ENCODE measurements at regions not wholly inside any gene's neighbourhood (a gene's known extent, or its start where the extent isn't known, plus 50 kb on each side); places are given as distances from the start of the nearest gene placed in this dataset.

- no peaks in the 10 kb centered on the region for H3K27me3 ChIP-seq (ENCODE audit: insufficient read depth, low read depth, severe bottlenecking)
- TF ChIP-seq, protein P1, sequence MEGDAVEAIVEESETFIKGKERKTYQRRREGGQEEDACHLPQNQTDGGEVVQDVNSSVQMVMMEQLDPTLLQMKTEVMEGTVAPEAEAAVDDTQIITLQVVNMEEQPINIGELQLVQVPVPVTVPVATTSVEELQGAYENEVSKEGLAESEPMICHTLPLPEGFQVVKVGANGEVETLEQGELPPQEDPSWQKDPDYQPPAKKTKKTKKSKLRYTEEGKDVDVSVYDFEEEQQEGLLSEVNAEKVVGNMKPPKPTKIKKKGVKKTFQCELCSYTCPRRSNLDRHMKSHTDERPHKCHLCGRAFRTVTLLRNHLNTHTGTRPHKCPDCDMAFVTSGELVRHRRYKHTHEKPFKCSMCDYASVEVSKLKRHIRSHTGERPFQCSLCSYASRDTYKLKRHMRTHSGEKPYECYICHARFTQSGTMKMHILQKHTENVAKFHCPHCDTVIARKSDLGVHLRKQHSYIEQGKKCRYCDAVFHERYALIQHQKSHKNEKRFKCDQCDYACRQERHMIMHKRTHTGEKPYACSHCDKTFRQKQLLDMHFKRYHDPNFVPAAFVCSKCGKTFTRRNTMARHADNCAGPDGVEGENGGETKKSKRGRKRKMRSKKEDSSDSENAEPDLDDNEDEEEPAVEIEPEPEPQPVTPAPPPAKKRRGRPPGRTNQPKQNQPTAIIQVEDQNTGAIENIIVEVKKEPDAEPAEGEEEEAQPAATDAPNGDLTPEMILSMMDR (IDR thresholded peaks at IDR 0.05; ENCODE audit: low read depth, low read length): no peak
These were observed 111.6 kb upstream of the ESRRB start for GRCh38 chr14:76264384-76264783.

DNA sequence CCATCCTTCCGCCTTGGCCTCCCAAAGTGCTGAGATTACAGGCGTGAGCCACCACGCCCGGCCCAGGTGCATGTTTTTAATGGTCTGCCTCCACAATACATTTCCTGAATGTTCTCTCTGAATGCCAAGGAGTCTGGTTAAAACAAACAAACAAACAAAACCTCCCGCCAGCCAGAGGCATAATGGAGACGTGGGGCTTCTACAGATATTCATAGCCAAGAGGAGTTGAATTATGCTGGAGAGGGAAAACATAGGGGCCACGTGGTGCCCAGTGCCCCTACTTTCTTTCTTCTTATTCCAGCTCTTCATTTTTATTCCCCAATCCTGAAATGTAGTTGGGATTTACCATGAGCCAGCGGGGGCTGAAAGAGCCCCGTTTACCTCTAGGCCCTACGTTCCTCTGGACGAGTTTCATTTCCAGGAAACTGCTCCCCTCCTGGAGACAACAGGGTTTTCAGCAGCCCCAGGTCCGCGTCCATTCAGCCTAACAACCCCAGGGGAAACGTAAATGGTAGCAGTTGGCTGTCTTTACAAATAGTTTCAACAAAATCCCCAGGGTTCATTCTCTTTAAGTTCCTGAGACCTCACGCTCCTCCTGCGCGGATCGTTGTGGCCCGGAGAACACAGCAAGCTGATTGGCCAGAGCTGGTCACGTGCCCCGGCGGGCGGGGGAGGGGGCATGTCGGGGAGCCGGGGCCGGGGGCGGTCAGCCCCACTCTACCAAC is 108.5 kb upstream of the ESRRB start:
- DNase-seq: no peak
- H3K4me3 ChIP-seq (ENCODE audit: low read depth, low read length): no peak overlapping the region
- H3K9me3 ChIP-seq (ENCODE audit: severe bottlenecking): no peaks in the 10 kb centered on the region
- H3K36me3 ChIP-seq: no peaks in the 10 kb centered on the region
- no peaks in the 10 kb centered on the region for H3K27me3 ChIP-seq (ENCODE audit: insufficient read depth, low read depth, severe bottlenecking)
- no peak overlapping the region for H3K27ac ChIP-seq
- TF ChIP-seq, protein P1 (IDR thresholded peaks at IDR 0.05; ENCODE audit: low read depth, low read length): no peak

More at GRCh38 chr14:76264384-76264783, 111.6 kb upstream of the ESRRB start:
- no peaks in the 10 kb centered on the region for H3K36me3 ChIP-seq
- no peaks in the 10 kb centered on the region for H3K9me3 ChIP-seq (ENCODE audit: severe bottlenecking)
- no peak for DNase-seq
- no peak overlapping the region for H3K27ac ChIP-seq
- H3K4me3 ChIP-seq (ENCODE audit: low read depth, low read length): no peak overlapping the region

DNA sequence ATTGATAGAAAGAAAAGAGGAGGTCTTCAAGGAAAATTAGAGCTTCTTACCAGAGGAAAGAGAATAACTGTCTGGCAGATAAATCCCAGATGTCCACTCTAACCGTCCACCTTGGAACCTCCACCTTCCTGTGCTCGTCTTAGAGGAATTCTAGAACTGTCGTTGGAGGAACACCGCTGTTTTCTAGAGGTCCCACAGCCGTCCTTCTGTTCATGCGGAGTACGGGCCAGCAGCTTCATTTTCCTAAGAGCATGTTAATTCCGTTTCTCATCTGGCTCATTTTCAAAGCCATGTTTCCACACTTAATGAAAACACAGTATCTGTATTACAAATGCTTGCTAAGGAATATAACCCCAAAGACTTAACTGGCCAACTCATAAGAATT is 107.9 kb upstream of the ESRRB start:
- H3K27ac ChIP-seq: no peak overlapping the region
- DNase-seq: no peak
- TF ChIP-seq, protein P1 (IDR thresholded peaks at IDR 0.05; ENCODE audit: low read depth, low read length): no peak
- H3K27me3 ChIP-seq (ENCODE audit: insufficient read depth, low read depth, severe bottlenecking): no peaks in the 10 kb centered on the region
- no peak overlapping the region for H3K4me3 ChIP-seq (ENCODE audit: low read depth, low read length)
- no peaks in the 10 kb centered on the region for H3K9me3 ChIP-seq (ENCODE audit: severe bottlenecking)
- no peaks in the 10 kb centered on the region for H3K36me3 ChIP-seq

GRCh38 chr14:76268700-76269099 is 107.2 kb upstream of the ESRRB start:
- DNase-seq: no peak
- Histone ChIP-seq H3K36me3 (no peaks in the 10 kb centered on the region), H3K9me3 (ENCODE audit: severe bottlenecking) (no peaks in the 10 kb centered on the region), H3K4me3 (ENCODE audit: low read depth, low read length) (no peak overlapping the region), H3K27ac (no peak overlapping the region), H3K27me3 (ENCODE audit: insufficient read depth, low read depth, severe bottlenecking) (no peaks in the 10 kb centered on the region)
- TF ChIP-seq, protein P1 (IDR thresholded peaks at IDR 0.05; ENCODE audit: low read depth, low read length): no peak

GRCh38 chr14:76271041-76271755 is 104.7 kb upstream of the ESRRB start:
- TF ChIP-seq, protein P1 (IDR thresholded peaks at IDR 0.05; ENCODE audit: low read depth, low read length): no peak
- no peak overlapping the region for H3K27ac ChIP-seq
- H3K4me3 ChIP-seq (ENCODE audit: low read depth, low read length): peak overlapping the region; percentile 13
- H3K9me3 ChIP-seq (ENCODE audit: severe bottlenecking): no peaks in the 10 kb centered on the region
- no peaks in the 10 kb centered on the region for H3K36me3 ChIP-seq
- no peaks in the 10 kb centered on the region for H3K27me3 ChIP-seq (ENCODE audit: insufficient read depth, low read depth, severe bottlenecking)
- DNase-seq: no peak

All from WERI-Rb-1 (cell line).